Breast epithelium (tissue), 3 donors: ENCODE measurements at regions not wholly inside any gene's neighbourhood (a gene's known extent, or its start where the extent isn't known, plus 50 kb on each side); places are given as distances from the start of the nearest gene placed in this dataset.

Experiments used
- POLR2A ChIP-seq: fragments of 450-650 bp; IDR thresholded peaks from one replicate; pipeline ENCODE4 v1.6.1; 2016; ENCODE audit warnings: antibody characterized with exemption, mild to moderate bottlenecking, moderate library complexity
- TF ChIP-seq, protein P1 (sequence below), 3 donors: fragments of 450-650 bp; IDR thresholded peaks; one replicate each; pipeline ENCODE4 v1.5.1; 2016 to 2017; ENCODE audit warnings: antibody characterized with exemption in 3 of 3, mild to moderate bottlenecking in 3 of 3, moderate library complexity in 3 of 3

- TF ChIP-seq, protein P1, sequence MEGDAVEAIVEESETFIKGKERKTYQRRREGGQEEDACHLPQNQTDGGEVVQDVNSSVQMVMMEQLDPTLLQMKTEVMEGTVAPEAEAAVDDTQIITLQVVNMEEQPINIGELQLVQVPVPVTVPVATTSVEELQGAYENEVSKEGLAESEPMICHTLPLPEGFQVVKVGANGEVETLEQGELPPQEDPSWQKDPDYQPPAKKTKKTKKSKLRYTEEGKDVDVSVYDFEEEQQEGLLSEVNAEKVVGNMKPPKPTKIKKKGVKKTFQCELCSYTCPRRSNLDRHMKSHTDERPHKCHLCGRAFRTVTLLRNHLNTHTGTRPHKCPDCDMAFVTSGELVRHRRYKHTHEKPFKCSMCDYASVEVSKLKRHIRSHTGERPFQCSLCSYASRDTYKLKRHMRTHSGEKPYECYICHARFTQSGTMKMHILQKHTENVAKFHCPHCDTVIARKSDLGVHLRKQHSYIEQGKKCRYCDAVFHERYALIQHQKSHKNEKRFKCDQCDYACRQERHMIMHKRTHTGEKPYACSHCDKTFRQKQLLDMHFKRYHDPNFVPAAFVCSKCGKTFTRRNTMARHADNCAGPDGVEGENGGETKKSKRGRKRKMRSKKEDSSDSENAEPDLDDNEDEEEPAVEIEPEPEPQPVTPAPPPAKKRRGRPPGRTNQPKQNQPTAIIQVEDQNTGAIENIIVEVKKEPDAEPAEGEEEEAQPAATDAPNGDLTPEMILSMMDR (IDR thresholded peaks at IDR 0.05), result no peak
- no peak for TF ChIP-seq POLR2A
Measured at GRCh38 chr6:118736440-118736839, 85.0 kb upstream of the CEP85L start.
